ENCODE measurements at regions not wholly inside any gene's neighbourhood (a gene's known extent, or its start where the extent isn't known, plus 50 kb on each side); places are given as distances from the start of the nearest gene placed in this dataset.

- TF ChIP-seq POLR2A (IDR thresholded peaks at IDR 0.05) (no peak), CTCF (IDR thresholded peaks at IDR 0.05) (no peak), POLR2AphosphoS5 (IDR thresholded peaks at IDR 0.05; ENCODE audit: insufficient read depth in 1 of 2, low read depth in 1 of 2) (no peak)
These were observed 96.3 kb downstream of the TRIM29 start for GRCh38 chr11:120041625-120042024.
